Memory B cell (primary cell): ENCODE measurements at regions not wholly inside any gene's neighbourhood (a gene's known extent, or its start where the extent isn't known, plus 50 kb on each side); places are given as distances from the start of the nearest gene placed in this dataset.

ENCODE experiments used
- ATAC-seq: fragments of 150-1000 bp; cut with Tn5 transposase; 2 replicates; pipeline ENCODE4 v1.10.0; 2021; ENCODE audit warnings: low read depth, mild to moderate bottlenecking, moderate library complexity
- DNase-seq, 2 donors: peaks; one replicate each; pipeline ENCODE4 v3.0.0; 2022; ENCODE audit warnings: low spot score in 2 of 2
- H3K27ac Mint-ChIP-seq: one replicate; pipeline ENCODE4 v1.8.0; 2022; ENCODE audit warnings: mild to moderate bottlenecking, moderate library complexity, mixed read lengths
- H3K27me3 Mint-ChIP-seq: one replicate; pipeline ENCODE4 v1.8.0; 2022; ENCODE audit warnings: mixed read lengths
- H3K36me3 Mint-ChIP-seq: one replicate; pipeline ENCODE4 v1.8.0; 2022; ENCODE audit warnings: mild to moderate bottlenecking, mixed read lengths
- H3K4me1 Mint-ChIP-seq: one replicate; pipeline ENCODE4 v1.8.0; 2022; ENCODE audit warnings: mixed read lengths
- H3K4me3 Mint-ChIP-seq: one replicate; pipeline ENCODE4 v1.8.0; 2022; ENCODE audit warnings: mild to moderate bottlenecking, moderate library complexity, mixed read lengths
- H3K9me3 Mint-ChIP-seq: one replicate; pipeline ENCODE4 v1.8.0; 2022; ENCODE audit warnings: mixed read lengths

GRCh38 chr1:53406551-53407235 lies 52.5 kb upstream of the DMRTB1 start:
- Mint-ChIP-seq H3K4me3 (no peak overlapping the region), H3K4me1 (peaks cover 6% of the 10 kb centered on the region), H3K27me3 (peaks cover 25% of the 10 kb centered on the region), H3K9me3 (no peaks in the 10 kb centered on the region), H3K27ac (no peak overlapping the region), H3K36me3 (peaks cover 3% of the 10 kb centered on the region)
- no peak for ATAC-seq
- DNase-seq = no peak

- no peak for DNase-seq
- H3K4me3 Mint-ChIP-seq = no peak overlapping the region
- H3K36me3 Mint-ChIP-seq = peaks cover 3% of the 10 kb centered on the region
- H3K9me3 Mint-ChIP-seq = no peaks in the 10 kb centered on the region
- no peak for ATAC-seq
- H3K27ac Mint-ChIP-seq = no peak overlapping the region
- H3K4me1 Mint-ChIP-seq = peaks cover 6% of the 10 kb centered on the region
- H3K27me3 Mint-ChIP-seq = peaks cover 22% of the 10 kb centered on the region
These were observed 51.0 kb upstream of the DMRTB1 start for GRCh38 chr1:53408013-53408754.

- Mint-ChIP-seq H3K4me3 (no peak overlapping the region), H3K36me3 (peaks cover 3% of the 10 kb centered on the region), H3K9me3 (no peaks in the 10 kb centered on the region), H3K4me1 (peaks cover 6% of the 10 kb centered on the region), H3K27me3 (peaks cover 22% of the 10 kb centered on the region), H3K27ac (no peak overlapping the region)
- ATAC-seq (no peak), DNase-seq (no peak)
These were observed 50.5 kb upstream of the DMRTB1 start for GRCh38 chr1:53408755-53409129.

GRCh38 chr1:53409233-53409632 lies 50.0 kb upstream of the DMRTB1 start:
- H3K4me1 Mint-ChIP-seq = peaks cover 6% of the 10 kb centered on the region
- H3K27ac Mint-ChIP-seq = no peak overlapping the region
- ATAC-seq = no peak
- peaks cover 21% of the 10 kb centered on the region for H3K27me3 Mint-ChIP-seq
- no peaks in the 10 kb centered on the region for H3K9me3 Mint-ChIP-seq
- peaks cover 3% of the 10 kb centered on the region for H3K36me3 Mint-ChIP-seq
- H3K4me3 Mint-ChIP-seq = no peak overlapping the region
- DNase-seq = no peak
